22Rv1 (cell line): ENCODE measurements at regions not wholly inside any gene's neighbourhood (a gene's known extent, or its start where the extent isn't known, plus 50 kb on each side); places are given as distances from the start of the nearest gene placed in this dataset.

ENCODE experiments used
- CTCF ChIP-seq: fragments of 450-650 bp; IDR thresholded peaks from 2 replicates; pipeline ENCODE4 v1.5.1; 2017; ENCODE audit warnings: mild to moderate bottlenecking
- ZFX ChIP-seq: fragments of 450-650 bp; IDR thresholded peaks from 2 replicates; pipeline ENCODE4 v1.6.1; 2017; ENCODE audit warnings: antibody characterized with exemption, borderline replicate concordance

DNA sequence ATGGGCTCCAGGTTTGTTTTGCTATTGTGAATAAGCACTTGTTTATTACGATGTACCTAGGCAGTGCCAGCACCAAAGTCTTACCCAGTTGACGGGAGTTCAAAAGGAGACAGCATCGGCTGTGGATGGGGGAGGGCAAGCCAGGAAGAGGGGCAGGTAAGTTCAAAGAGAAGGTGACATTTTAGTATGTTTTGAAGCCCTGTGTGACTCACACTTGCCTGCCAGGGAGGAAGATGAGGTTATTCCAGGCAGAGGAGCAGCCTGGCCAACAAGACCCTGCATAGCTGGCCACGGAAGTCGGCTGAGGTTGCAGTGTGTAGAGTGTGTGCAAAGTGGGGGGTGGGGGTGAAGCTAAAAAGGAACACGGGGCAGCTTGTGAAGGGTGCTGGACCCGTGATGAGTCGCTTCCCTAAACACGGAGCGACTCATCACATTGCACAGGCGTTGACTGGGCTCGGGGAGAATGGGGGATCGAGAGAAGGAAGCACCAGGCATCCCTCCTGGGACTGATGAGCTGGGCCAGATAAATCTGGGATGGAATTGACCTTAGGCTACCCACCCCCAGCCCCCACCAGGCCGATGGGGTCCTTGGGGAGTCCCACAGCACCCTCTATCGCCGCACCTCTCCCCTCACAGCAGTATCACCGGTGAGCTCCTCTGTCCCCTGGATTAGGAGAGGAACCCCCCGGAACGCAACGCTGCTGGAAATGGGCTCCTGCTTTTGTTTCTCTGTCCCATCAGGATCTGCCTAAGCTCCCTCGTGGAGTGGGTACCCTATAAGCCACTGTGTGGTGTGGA is 97.9 kb upstream of the IKZF1 start:
- TF ChIP-seq CTCF (no peak), ZFX (no peak)
